ENCODE measurements at regions not wholly inside any gene's neighbourhood (a gene's known extent, or its start where the extent isn't known, plus 50 kb on each side); places are given as distances from the start of the nearest gene placed in this dataset.

GRCh38 chr5:68618501-68618900 is 402.9 kb downstream of the PIK3R1 start:
- TF ChIP-seq MYC (IDR thresholded peaks at IDR 0.05; ENCODE audit: low read depth, low read length) (no peak), CTCF (IDR thresholded peaks at IDR 0.05; ENCODE audit: low read depth, low read length) (no peak), POLR2A (IDR thresholded peaks at IDR 0.05; ENCODE audit: extremely low read depth, insufficient read length) (no peak)
